HG02981 (cell line): ENCODE measurements at regions not wholly inside any gene's neighbourhood (a gene's known extent, or its start where the extent isn't known, plus 50 kb on each side); places are given as distances from the start of the nearest gene placed in this dataset.

Source experiments
- ATAC-seq: cut with Tn5 transposase; IDR thresholded peaks from one replicate; pipeline ENCODE4 v1.9.1; 2021; ENCODE audit warnings: mild to moderate bottlenecking, moderate library complexity; ENCODE audit not compliant: unreplicated experiment

DNA sequence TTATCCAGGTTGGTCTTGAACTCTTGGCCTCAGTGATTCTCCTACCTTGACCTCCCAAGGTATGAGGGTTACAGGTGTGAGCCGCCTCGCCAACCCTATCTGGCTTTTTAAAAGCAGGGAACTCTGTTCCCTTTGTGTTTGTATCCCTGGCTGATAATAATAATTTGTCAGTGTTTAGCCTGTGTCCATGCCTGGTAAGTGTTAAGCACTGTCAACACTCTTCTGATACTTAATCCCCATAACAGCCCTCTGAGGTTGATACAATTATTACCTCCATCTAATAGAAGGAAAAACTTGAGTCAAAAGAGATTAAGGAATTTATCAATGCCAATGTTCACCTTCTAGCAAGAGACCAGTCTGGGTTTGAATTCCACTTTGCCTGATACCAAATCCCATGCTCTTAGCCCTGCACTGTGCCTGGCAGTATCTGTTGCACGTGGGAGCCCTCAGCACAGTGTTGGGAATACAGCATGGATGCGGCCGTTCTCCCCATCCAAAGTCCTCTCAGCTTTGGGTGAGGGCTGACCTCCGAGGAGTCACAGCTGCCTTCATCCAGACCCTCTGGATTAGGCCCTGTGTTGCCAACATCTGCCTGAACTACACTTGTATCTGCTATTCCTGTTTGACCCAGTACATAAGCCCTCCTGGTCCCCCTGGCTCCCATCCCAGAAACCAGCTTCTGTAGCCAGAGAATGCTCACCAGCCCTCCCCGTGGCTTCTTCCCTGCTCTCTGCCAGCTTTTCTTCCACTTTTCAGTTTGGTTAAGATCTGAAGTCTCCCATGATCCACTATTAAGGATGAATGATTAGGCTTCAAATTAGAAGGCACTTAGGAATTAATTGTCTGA, 335.6 kb upstream of the ASIC2 start:
- ATAC-seq: no peak

DNA sequence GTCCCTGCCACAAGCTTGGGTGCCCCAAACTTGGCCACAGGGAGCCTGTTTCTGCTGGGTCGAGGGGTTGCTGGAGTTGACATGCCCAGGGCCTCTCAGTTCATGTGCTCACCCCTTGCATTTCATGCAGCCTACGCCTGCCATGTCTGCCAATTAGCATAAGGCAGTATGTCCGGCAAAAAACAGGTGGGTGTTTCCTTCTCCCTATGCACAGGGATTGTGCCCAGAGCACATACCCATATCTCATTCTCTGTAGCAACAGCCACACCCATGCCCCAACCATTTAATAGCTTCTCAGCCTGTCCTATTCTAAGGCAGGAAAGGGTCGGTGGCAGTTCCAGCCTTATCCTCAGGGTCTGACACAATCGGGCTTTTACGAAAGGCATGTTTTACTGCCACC, 340.4 kb upstream of the ASIC2 start:
- ATAC-seq: no peak

DNA sequence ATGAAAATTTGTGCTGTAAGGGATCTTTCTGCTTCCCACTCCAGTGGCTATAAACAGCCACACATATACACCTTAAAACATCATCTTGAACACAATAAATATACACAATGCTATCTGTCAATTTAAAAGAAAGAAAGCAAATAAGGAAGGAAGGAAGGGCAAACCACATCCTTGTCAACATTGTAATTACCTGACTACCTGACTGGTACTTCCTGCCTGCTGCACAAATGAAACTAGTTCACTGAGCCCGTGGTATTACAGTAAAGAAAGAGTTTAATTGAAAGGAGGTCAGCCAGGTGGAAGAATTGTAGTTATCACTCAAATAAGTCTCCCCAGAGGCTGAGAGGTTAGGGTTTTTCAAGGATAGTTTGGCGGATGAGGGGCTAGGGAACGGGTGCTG, 344.4 kb upstream of the ASIC2 start:
- no peak for ATAC-seq

DNA sequence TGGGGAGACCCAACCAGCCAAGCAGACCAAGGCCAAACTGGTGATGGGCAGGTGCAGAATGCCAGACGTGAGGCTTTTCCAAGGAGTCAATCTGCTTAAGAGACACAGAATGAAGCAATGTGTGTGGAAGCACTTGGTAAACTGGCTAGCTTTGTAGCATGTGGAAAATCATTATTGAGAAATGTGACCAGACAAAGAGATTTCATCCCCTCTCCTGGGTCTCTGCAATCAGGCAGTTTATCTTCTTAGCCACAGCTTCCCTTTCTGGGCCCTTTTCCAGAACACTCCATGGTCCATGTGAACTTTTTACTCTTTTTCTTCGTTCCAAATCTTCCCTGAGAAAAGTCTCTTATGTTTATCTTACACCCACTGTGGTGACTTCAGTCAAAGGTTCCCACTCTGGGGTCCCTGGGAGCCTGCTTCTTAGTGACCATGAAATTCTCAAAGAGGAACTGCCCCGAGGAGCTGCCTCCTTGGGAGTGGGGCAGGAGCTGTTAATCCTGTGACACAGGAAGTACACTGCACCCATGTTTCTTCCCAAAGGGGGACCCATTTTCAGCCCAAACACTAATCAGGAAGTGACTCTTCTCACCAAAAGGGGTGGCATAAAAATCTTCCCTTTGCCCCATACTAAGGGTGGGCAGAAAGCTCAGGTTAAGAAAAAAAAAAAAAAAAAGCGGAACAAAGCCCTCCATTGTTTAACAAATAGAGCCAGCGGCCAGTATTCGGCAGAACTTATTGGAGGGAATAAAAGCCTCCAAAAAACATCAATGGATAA, 346.2 kb upstream of the ASIC2 start:
- ATAC-seq: no peak

DNA sequence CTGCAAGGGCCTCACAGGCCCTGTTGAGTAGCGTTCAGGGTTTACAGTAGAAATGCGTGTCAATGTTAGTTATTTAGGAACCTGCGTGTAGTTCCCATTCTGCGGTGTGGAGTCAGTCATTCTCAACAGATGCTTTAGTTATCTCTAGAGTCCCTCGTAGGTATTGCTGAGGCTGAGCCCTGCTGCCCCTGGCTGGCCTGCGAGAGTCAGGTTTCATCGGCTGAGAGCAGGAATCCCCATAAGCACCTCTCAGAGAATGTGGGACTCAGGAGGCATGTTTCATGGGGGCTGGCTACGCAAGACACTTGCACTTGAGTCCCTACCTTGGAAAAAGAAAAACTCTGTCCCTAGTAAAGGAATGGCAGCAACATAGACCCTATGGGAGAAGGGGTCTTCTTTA, 347.5 kb upstream of the ASIC2 start:
- no peak for ATAC-seq

DNA sequence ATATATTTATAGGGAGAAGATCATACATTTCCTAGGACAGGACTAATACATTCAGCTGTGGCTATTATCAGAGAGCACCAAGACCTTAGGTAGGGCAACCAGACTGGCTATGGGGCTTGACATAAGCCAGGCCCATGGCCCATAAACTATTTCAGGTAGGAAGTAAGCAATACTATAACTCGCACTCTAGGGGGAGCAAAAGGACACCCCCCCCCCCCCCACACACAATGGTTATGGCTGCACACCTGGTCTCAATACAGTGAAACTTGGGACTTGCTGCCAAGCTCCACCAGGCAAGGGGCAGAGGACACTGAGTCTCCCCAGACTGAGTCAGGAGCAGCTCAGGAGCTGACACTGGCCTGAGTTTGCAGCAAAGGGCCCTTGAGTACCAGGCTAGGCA, 348.9 kb upstream of the ASIC2 start:
- ATAC-seq: no peak

DNA sequence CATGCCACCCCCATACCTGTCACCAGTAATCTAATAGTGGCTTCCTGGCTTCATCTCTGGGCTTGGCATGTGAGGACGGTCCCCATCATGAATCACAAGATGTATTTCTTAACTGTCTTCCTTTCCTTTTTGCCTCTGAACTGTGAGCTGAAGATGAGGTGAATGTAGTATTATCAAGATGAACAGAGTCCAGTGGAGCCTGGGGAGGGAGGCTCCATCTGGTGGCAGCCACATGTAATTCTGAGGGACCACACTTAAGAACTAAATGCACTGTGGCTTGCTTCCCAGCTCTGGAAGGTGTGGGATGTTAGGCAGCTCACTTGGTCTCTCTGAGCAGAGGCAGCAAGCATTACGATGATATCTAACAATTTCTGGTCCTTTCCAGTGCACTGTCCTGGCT, 354.9 kb upstream of the ASIC2 start:
- ATAC-seq: no peak

DNA sequence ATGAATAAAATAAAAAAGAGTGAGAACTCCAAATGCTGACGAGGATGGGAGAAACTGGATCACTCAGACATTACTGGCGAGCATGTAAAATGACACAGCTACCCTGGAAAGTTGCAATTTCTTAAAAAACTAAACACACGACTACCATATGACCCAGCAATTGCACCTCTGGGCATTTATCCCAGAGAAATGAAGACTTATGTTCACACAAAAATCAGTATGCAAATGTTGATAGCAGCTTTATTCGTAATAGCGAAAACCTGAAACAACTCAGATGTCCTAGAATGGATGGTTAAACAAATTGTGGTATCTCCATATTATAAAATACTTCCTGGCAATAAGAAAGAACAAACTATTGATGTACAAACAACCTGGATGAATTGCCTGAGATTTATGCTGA, 357.2 kb upstream of the ASIC2 start:
- no peak for ATAC-seq

DNA sequence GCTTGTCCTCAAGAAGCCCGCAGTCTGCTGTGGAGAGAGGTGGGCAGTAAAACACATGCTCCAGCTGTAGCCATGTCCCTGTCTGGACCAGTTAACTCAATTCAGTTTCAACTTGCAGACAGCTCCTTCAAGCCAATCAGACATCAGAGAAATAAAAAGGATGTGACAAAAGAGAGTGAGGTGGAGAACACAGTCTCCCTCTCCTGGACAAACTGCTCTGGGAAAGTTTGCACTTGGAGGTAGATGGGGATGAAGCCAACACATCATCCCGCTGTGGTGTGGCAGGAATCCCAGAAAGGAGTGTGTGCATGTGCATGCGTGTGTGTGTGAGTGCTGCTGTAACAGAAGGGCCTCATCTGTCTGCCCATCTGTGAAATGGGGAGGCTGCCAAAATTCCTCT, 358.6 kb upstream of the ASIC2 start:
- no peak for ATAC-seq

DNA sequence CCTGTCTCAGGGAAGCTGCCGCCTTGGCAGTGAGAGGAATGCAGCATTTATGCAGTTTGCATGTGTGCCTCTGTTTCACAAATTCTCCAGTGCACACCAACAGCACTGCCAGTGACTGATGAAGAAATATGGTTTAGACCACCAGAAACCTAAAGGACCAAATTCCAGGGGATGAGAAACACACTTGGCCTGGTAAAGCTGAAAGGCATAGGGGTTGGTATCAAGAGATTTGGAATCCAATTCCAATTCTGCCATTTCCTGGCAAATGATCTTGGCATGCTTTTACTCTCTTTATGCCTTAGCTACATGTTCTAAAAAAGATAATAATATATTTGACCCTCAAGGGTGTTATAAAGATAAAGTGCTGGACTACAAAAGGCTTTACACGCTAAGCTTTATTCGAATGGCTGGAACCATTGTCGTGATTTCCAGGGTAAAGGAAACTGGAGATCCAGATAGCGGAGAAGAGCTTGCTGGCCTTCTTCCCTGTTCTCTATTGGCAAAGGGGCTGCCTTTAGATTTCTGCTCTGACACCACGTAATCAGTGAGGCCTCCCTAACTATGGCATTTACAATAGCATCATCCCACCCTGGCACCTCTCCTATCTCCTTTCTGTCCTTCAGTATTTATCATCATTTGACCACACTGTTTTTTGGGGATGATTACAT, 359.8 kb upstream of the ASIC2 start:
- no peak for ATAC-seq

DNA sequence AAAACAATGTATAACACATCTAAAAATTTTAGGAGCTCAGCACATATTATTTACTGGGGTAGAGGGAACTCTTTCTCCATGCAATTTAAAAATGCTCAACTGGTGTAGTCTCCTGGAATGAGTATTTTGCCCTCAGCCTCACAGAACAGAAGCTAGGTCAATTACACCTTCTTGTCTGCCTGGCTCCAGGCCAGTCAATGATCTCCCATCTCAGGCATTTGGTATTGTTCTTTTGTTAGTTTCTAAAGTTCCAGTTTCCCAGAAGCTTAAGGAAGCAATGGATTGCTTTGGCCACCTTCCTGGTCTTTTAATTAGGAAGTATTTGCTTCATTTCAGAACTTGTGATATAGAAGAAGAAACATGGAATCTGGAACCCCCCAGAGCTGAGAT, 360.3 kb upstream of the ASIC2 start:
- no peak for ATAC-seq

DNA sequence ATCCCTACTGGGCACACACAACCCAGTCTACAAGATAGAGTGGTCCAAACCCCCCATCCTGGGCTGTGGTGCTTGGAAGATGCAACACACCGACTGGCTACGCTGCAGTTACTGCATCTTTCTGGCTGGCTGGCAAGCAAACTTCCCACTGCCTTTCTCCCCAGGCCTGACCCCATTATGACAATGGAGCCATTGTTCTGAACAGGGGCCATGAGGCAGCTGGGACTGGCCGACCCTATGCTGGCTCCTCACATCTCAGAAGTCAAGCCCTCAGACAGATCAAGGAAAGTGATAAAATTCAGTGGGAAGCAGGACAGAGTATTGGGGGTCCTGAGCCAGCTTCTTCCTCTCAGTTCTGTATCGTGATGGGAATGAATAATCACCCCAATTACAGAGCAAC, 364.1 kb upstream of the ASIC2 start:
- ATAC-seq: no peak

DNA sequence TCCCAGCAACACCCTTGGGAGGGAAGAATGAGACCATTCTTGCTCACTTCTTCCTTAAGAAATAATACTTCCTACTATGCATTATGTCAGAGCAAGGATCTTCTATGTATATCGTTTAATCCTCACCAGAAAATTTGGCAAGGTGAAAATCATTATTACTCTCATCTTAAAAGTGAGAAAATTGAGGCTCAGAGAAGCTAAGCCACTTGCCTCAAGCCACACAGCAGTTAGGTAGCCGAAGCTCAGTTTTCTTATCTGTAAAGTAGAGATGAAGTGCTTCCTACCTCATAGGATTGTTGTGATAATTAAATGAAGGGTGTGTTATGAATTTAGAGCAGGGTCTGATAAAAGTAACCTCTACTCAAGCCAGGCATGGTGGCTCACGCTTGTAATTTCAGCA, 368.9 kb upstream of the ASIC2 start:
- no peak for ATAC-seq

DNA sequence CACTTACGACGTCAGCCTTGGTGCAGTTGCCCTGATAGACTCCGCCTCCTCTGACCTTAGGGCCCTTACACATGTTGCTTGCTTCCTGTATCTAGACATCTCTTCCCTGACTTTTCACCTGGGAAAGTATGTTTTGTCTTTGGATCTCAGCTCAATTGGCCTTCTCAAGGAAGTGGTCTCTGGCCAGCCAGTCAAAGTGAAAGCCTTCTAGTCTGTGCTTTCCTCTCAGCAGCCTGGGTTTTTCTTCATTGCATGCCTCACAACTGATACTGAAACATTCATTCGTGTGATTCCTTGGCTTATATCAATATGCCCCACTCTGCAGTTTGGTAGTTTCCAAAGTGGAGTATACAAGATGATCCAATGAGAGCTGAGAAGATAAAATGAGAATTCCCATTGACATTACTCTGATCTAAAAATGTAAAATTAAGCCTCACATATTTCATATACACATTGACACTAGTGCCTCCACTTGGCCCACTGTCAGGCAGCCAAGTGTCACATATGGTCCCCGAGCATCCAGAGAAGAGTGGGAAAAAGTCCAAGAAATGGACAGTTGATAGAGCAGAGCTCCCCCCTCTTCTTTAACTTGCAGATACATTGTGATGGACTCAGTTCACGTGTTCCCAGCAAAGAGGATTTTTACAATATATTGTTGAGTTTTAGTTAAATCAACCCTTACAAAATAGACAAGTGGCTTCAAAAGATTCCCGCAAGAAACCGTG, 371.2 kb upstream of the ASIC2 start:
- ATAC-seq: no peak

DNA sequence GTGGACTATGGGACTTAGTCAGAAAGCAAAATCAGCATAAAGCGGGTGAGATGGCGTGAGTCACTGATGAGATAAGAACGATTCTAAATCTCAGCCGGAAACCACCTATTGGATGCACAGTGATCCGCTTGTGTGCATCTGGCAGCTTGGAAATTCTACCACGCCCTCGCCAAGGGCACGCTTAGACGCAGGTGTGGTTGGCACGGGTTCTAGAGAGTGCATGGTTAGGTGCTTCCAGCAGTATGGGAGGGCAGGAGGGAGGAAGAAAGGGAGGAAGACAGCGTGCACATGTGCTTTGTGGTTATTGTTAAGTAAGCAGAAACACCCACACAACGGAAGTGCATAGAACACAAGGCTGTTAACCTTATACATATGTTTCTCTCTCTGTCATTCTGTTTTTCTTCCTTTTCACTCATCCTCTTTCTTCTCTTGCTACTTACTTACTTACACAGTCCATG, 374.0 kb upstream of the ASIC2 start:
- ATAC-seq: no peak

DNA sequence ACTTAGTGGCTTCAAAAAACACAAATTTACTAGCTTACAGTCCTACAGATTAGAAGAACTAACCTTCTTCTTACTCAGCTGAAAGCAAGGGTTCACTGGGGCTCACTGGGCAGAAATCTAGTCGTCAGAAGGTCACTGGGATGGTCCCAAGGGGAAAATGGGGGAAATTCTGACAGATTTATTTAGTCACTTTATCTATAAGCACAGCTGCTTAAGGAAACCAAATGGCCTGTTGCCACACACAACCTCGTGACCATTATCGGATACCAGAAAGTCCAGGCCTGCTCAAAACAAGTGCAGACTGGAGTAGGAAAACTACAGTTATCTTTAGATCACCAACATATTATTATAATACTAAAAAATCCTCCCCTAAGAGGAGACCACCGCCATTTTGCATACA, 374.6 kb upstream of the ASIC2 start:
- no peak for ATAC-seq

DNA sequence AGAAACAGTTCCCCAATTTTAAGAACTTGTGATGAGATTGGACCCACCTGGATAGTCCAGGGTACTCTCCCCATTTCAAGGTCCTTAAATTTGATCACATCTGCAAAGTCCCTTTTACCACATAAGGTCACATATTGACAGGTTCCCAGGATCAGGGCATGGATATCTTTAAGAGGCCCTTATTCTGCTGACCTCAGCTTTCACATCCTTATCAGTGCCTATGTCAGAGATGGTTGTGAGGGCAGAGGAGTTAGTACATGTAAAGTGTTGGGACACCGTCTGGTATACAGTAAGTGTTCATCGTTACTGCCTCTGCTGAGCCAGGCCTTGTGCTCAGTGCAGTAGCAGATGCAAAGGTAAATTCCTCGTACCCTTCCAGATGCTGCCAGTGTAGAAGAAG, 375.4 kb upstream of the ASIC2 start:
- no peak for ATAC-seq

DNA sequence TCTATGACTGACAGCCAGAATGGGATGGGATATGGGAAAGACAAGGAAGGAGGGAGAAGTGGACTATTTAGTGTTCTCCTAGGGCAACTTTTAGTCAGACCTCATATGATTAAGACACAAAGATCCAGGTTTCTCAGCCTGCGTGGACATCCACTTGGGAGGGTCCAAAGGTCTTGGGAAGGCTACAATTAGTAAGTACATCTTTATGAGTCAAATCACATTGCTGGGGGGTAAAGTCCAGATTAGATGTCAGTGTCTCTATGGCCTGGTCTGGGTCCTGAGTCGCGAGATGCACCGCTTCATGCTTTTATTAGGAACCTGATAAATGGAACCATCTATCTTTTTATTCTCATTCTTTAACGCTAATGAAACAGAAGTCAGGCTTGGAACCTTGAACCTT, 378.4 kb upstream of the ASIC2 start:
- ATAC-seq: no peak

DNA sequence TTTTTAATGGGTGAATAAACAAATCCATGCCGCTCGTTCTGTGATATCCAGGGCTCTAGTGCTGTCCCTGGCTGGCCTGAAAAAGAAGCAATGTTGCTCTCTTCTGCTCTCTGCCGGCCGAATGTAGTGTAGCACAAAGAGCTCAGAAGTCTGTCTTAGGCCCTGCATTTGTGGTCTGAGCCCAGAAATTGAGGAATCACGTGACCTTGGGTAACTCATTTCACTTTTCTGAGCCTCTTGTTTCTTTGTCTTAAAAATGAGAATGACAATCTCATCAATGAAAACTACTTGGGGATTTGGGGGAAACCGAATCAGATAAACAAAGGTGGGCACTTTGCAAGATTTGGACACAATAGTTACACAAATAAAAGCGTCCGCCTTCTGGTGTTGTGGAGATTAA, 381.6 kb upstream of the ASIC2 start:
- ATAC-seq: no peak

DNA sequence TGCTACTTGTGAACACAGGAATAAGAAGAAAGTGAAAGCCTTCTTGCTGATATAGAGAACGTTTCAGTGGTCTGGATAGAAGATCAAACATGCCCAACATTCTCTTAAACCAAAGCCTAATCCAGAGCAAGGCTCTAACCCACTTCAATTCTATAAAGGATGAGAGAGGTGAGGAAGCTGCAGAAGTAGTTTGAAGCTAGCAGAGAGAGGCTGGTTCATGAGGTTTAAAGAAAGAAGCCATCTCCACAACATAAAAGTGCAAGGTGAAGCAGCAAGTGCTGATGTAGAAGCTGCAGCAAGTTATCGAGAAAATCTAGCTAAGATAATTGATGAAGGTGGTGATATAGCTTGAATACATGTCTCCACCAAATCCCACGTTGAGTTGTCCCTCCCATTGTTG, 383.3 kb upstream of the ASIC2 start:
- ATAC-seq: no peak

DNA sequence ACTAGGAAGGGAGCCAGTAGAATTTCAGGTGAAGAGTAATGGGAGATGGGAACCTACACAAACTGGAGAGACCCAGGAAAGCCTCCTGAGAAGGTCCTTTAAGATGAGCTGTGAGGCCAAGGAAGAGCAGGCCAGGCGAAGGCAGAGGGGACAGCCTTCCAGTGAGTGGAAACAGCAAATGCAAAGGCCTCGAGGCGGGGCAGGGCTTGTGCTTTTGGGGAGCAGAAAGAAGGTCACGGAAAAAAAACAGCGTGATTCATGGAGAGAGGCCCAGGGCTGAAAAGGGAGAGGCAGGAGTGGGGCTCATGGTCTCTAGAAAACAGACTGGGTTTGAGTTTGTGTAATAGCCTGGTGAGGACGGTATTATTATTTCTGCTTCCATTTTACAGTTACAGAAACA, 386.5 kb upstream of the ASIC2 start:
- no peak for ATAC-seq
